Neuronal stem cell (in vitro differentiated cells): ENCODE measurements at regions not wholly inside any gene's neighbourhood (a gene's known extent, or its start where the extent isn't known, plus 50 kb on each side); places are given as distances from the start of the nearest gene placed in this dataset.

ENCODE experiments used
- DNase-seq: peaks from one replicate; pipeline ENCODE4 v3.0.0-alpha.2; 2013; ENCODE audit warnings: low spot score
- H2AFZ ChIP-seq: one replicate; pipeline ENCODE4 v1.6.1; 2013; ENCODE audit warnings: mild to moderate bottlenecking, low read length, inconsistent platforms
- H2AK5ac ChIP-seq: 2 replicates; pipeline ENCODE4 v1.6.1; 2013; ENCODE audit warnings: low read depth, mild to moderate bottlenecking, inconsistent platforms, low read length, moderate library complexity, mixed read lengths
- H2BK120ac ChIP-seq: 2 replicates; pipeline ENCODE4 v1.6.1; 2013; ENCODE audit warnings: low read depth, mild to moderate bottlenecking, inconsistent platforms, low read length, moderate library complexity, mixed read lengths
- H2BK12ac ChIP-seq: one replicate; pipeline ENCODE4 v1.6.1; 2013; ENCODE audit warnings: low read length, inconsistent platforms
- H2BK15ac ChIP-seq: 2 replicates; pipeline ENCODE4 v1.6.1; 2013; ENCODE audit warnings: mild to moderate bottlenecking, low read length, inconsistent platforms, mixed read lengths
- H2BK5ac ChIP-seq: one replicate; pipeline ENCODE4 v1.6.1; 2013; ENCODE audit warnings: inconsistent platforms, mild to moderate bottlenecking, low read length, moderate library complexity
- H3K14ac ChIP-seq: one replicate; pipeline ENCODE4 v1.6.1; 2013; ENCODE audit warnings: low read length, inconsistent platforms
- H3K18ac ChIP-seq: 2 replicates; pipeline ENCODE4 v1.6.1; 2013; ENCODE audit warnings: low read length, inconsistent platforms
- H3K23ac ChIP-seq: 2 replicates; pipeline ENCODE4 v1.6.1; 2013; ENCODE audit warnings: low read depth, mild to moderate bottlenecking, mixed read lengths, low read length, inconsistent platforms; ENCODE audit not compliant: poor library complexity
- H3K27ac ChIP-seq: replicated peaks from 3 replicates; pipeline ENCODE4 v1.5.1; 2013; ENCODE audit warnings: low read length, inconsistent platforms
- H3K27me3 ChIP-seq, 3 experiments: 2 replicates each; pipeline ENCODE4 v1.6.1; 2013; ENCODE audit warnings: low read length in 3 of 3, mild to moderate bottlenecking in 2 of 3, inconsistent platforms in 1 of 3, low read depth in 1 of 3, mixed read lengths in 1 of 3, moderate library complexity in 1 of 3; ENCODE audit not compliant: control insufficient read depth in 3 of 3, insufficient read depth in 3 of 3
- H3K36me3 ChIP-seq, 2 donors: replicated peaks in 1 of 2; 2 replicates each; pipeline ENCODE4 v1.6.1; 2013; ENCODE audit warnings: low read length in 2 of 2; ENCODE audit not compliant: control insufficient read depth in 2 of 2, insufficient read depth in 2 of 2
- H3K4ac ChIP-seq: 2 replicates; pipeline ENCODE4 v1.6.1; 2013; ENCODE audit warnings: inconsistent platforms, mild to moderate bottlenecking, low read length, moderate library complexity
- H3K4me1 ChIP-seq, 2 donors: 1 replicate in 1 of 2; 2 replicates in 1 of 2; pipeline ENCODE4 v1.6.1; 2013; ENCODE audit warnings: low read length in 2 of 2, low read depth in 1 of 2; ENCODE audit not compliant: control insufficient read depth in 2 of 2, insufficient read depth in 1 of 2
- H3K4me2 ChIP-seq: one replicate; pipeline ENCODE4 v1.6.1; 2013; ENCODE audit warnings: mild to moderate bottlenecking, low read length, inconsistent platforms; ENCODE audit not compliant: insufficient read depth, poor library complexity, severe bottlenecking
- H3K4me3 ChIP-seq, 2 donors: 2 replicates each; pipeline ENCODE4 v1.5.1; 2013; ENCODE audit warnings: low read length in 2 of 2, mild to moderate bottlenecking in 2 of 2, inconsistent platforms in 1 of 2, moderate library complexity in 1 of 2
- H3K79me1 ChIP-seq: one replicate; pipeline ENCODE4 v1.6.1; 2013; ENCODE audit warnings: low read depth, mild to moderate bottlenecking, inconsistent platforms, low read length, moderate library complexity
- H3K9ac ChIP-seq: one replicate; pipeline ENCODE4 v1.6.1; 2013; ENCODE audit warnings: mild to moderate bottlenecking, low read depth, low read length, inconsistent platforms; ENCODE audit not compliant: poor library complexity
- H3K9me3 ChIP-seq, 2 donors: replicated peaks in 1 of 2; 2 replicates each; pipeline versions ENCODE3 to v1.6.1; 2013; ENCODE audit warnings: low read length in 2 of 2, mild to moderate bottlenecking in 2 of 2, inconsistent platforms in 1 of 2, low read depth in 1 of 2, mixed read lengths in 1 of 2, moderate library complexity in 1 of 2; ENCODE audit not compliant: control insufficient read depth in 2 of 2, insufficient read depth in 1 of 2
- H4K8ac ChIP-seq: one replicate; pipeline ENCODE4 v1.6.1; 2013; ENCODE audit warnings: low read depth, mild to moderate bottlenecking, inconsistent platforms, low read length, moderate library complexity
- H4K91ac ChIP-seq: one replicate; pipeline ENCODE4 v1.6.1; 2013; ENCODE audit warnings: low read length, low read depth, mild to moderate bottlenecking, inconsistent platforms; ENCODE audit not compliant: poor library complexity
- WGBS, 2 donors: extraction: QIAGEN DNeasy Blood & Tissue Kit; methylation state at CpG; one replicate each; pipeline ENCODE4 v1.1.7; 2013; ENCODE audit warnings: missing lambda C conversion rate in 2 of 2, mixed read lengths in 1 of 2; ENCODE audit not compliant: insufficient read length in 2 of 2, insufficient replicate concordance in 1 of 2; ENCODE audit errors: extremely low coverage in 2 of 2; 5-methylcytosine and 5-hydroxymethylcytosine counted together

GRCh38 chr14:71753976-71754375 is 178.3 kb upstream of the RGS6 start:
- no peak overlapping the region for H2AK5ac ChIP-seq
- peak overlapping the region; percentile 37 for H2AFZ ChIP-seq
- no peaks in the 10 kb centered on the region for H3K27me3 ChIP-seq
- no peak overlapping the region for H3K9ac ChIP-seq
- H3K27ac ChIP-seq = no peak overlapping the region
- no CpG with 5 or more reads among the region's 16 CpGs for WGBS, 2 donors
- H2BK12ac ChIP-seq = no peak overlapping the region
- DNase-seq = no peak
- H3K23ac ChIP-seq = no peak overlapping the region
- no peak overlapping the region for H2BK15ac ChIP-seq
- no peak overlapping the region for H3K4me3 ChIP-seq
- peaks cover 8 to 16% of the 10 kb centered on the region in 2 donors for H3K4me1 ChIP-seq
- no peak overlapping the region for H3K4me2 ChIP-seq
- H2BK120ac ChIP-seq = no peak overlapping the region
- no peak overlapping the region for H4K8ac ChIP-seq
- H3K4ac ChIP-seq = no peak overlapping the region
- no peak overlapping the region for H3K14ac ChIP-seq
- no peak overlapping the region for H2BK5ac ChIP-seq
- H3K18ac ChIP-seq = no peak overlapping the region
- no peaks in the 10 kb centered on the region for H3K9me3 ChIP-seq
- H4K91ac ChIP-seq = no peak overlapping the region
- H3K36me3 ChIP-seq = no peaks in the 10 kb centered on the region
- no peaks in the 10 kb centered on the region for H3K79me1 ChIP-seq

GRCh38 chr14:71754422-71755095 is 177.7 kb upstream of the RGS6 start:
- no peaks in the 10 kb centered on the region for H3K36me3 ChIP-seq

GRCh38 chr14:71758229-71758951 is 173.8 kb upstream of the RGS6 start:
- H2AK5ac ChIP-seq = no peak overlapping the region
- no peaks in the 10 kb centered on the region for H3K79me1 ChIP-seq
- no peaks in the 10 kb centered on the region for H3K27me3 ChIP-seq
- no peak for DNase-seq
- no peak overlapping the region for H3K27ac ChIP-seq
- H3K14ac ChIP-seq = no peak overlapping the region
- no peak overlapping the region for H3K9ac ChIP-seq
- no peak overlapping the region for H2BK5ac ChIP-seq
- H3K23ac ChIP-seq = no peak overlapping the region
- no peak overlapping the region for H2BK15ac ChIP-seq
- no peak overlapping the region for H2BK120ac ChIP-seq
- no CpG with 5 or more reads among the region's 12 CpGs for WGBS, 2 donors
- H3K36me3 ChIP-seq = no peaks in the 10 kb centered on the region
- peak overlapping the region; percentile 1 for H3K18ac ChIP-seq
- H2AFZ ChIP-seq = peak overlapping the region; percentile 45
- H3K4me1 ChIP-seq = peaks cover 8 to 16% of the 10 kb centered on the region in 2 donors
- no peak overlapping the region for H3K4me3 ChIP-seq
- H3K4ac ChIP-seq = no peak overlapping the region
- H4K91ac ChIP-seq = no peak overlapping the region
- peaks cover 0 to 2% of the 10 kb centered on the region in 2 donors for H3K9me3 ChIP-seq
- no peak overlapping the region for H4K8ac ChIP-seq
- H2BK12ac ChIP-seq = no peak overlapping the region
- H3K4me2 ChIP-seq = no peak overlapping the region

More at GRCh38 chr14:71754422-71755095, 177.7 kb upstream of the RGS6 start:
- Histone ChIP-seq H3K27ac (no peak overlapping the region), H3K79me1 (no peaks in the 10 kb centered on the region), H3K23ac (no peak overlapping the region), H2BK5ac (no peak overlapping the region), H3K9me3 (no peaks in the 10 kb centered on the region), H4K91ac (no peak overlapping the region), H3K18ac (peak overlapping the region; percentile 68), H2BK12ac (no peak overlapping the region), H2BK120ac (no peak overlapping the region), H3K9ac (no peak overlapping the region), H3K4me3 (no peak overlapping the region), H3K14ac (no peak overlapping the region), H3K4me1 (peaks cover 8 to 16% of the 10 kb centered on the region in 2 donors), H3K27me3 (no peaks in the 10 kb centered on the region), H2AFZ (peak overlapping the region; percentile 37), H3K4ac (no peak overlapping the region), H4K8ac (no peak overlapping the region), H3K4me2 (no peak overlapping the region), H2BK15ac (no peak overlapping the region), H2AK5ac (peak overlapping the region; percentile 92)
- no peak for DNase-seq
- no CpG with 5 or more reads among the region's 17 CpGs for WGBS, 2 donors

GRCh38 chr14:71762575-71762974 is 169.7 kb upstream of the RGS6 start:
- no peak overlapping the region for H2AK5ac ChIP-seq
- H3K79me1 ChIP-seq = no peaks in the 10 kb centered on the region
- peaks cover 6 to 13% of the 10 kb centered on the region in 2 donors for H3K4me1 ChIP-seq
- H3K27ac ChIP-seq = no peak overlapping the region
- no peak overlapping the region for H2AFZ ChIP-seq
- no peak overlapping the region for H2BK120ac ChIP-seq
- H3K18ac ChIP-seq = no peak overlapping the region
- H2BK5ac ChIP-seq = no peak overlapping the region
- H3K4me3 ChIP-seq = no peak overlapping the region
- no peak overlapping the region for H3K9ac ChIP-seq
- H4K8ac ChIP-seq = no peak overlapping the region
- no peak for DNase-seq
- no peak overlapping the region for H3K4ac ChIP-seq
- H3K9me3 ChIP-seq = peaks cover 0 to 2% of the 10 kb centered on the region in 2 donors
- no peak overlapping the region for H2BK12ac ChIP-seq
- no peak overlapping the region for H3K14ac ChIP-seq
- WGBS, 2 donors = no CpG with 5 or more reads among the region's 4 CpGs
- H4K91ac ChIP-seq = no peak overlapping the region
- no peak overlapping the region for H3K4me2 ChIP-seq
- no peak overlapping the region for H2BK15ac ChIP-seq
- no peaks in the 10 kb centered on the region for H3K36me3 ChIP-seq
- H3K27me3 ChIP-seq = no peaks in the 10 kb centered on the region
- H3K23ac ChIP-seq = no peak overlapping the region
